Type B pancreatic cell (in vitro differentiated cells): ENCODE measurements at regions not wholly inside any gene's neighbourhood (a gene's known extent, or its start where the extent isn't known, plus 50 kb on each side); places are given as distances from the start of the nearest gene placed in this dataset.

Experiments used
- DNase-seq: peaks from one replicate; pipeline ENCODE4 v3.0.0; 2021; ENCODE audit warnings: mixed read lengths; ENCODE audit not compliant: unreplicated experiment; ENCODE audit errors: extremely low spot score
- H3K27ac Mint-ChIP-seq: 2 replicates; pipeline ENCODE4 v1.8.0; 2021; ENCODE audit warnings: mild to moderate bottlenecking, mixed read lengths
- H3K27me3 Mint-ChIP-seq: 2 replicates; pipeline ENCODE4 v1.8.0; 2021; ENCODE audit warnings: mixed read lengths
- H3K36me3 Mint-ChIP-seq: 2 replicates; pipeline ENCODE4 v1.8.0; 2021; ENCODE audit warnings: mixed read lengths
- H3K4me1 Mint-ChIP-seq: one replicate; pipeline ENCODE4 v1.8.0; 2021; ENCODE audit warnings: mixed read lengths; ENCODE audit not compliant: unreplicated experiment
- H3K4me3 Mint-ChIP-seq: 2 replicates; pipeline ENCODE4 v1.8.0; 2021; ENCODE audit warnings: mild to moderate bottlenecking, mixed read lengths
- H3K9me3 Mint-ChIP-seq: 2 replicates; pipeline ENCODE4 v1.8.0; 2021; ENCODE audit warnings: mixed read lengths
- CTCF ChIP-seq: fragments of 200-600 bp; sonication (generic); conservative IDR thresholded peaks from 2 replicates; pipeline ENCODE4 v1.5.0; 2021; ENCODE audit warnings: antibody characterized with exemption, mild to moderate bottlenecking

GRCh38 chr4:122514671-122515070 lies 58.1 kb upstream of the IL2 start:
- H3K36me3 Mint-ChIP-seq, result no peaks in the 10 kb centered on the region
- H3K9me3 Mint-ChIP-seq, result no peaks in the 10 kb centered on the region
- H3K4me3 Mint-ChIP-seq, result no peak overlapping the region
- DNase-seq, result no peak
- no peak for TF ChIP-seq CTCF
- H3K4me1 Mint-ChIP-seq, result no peaks in the 10 kb centered on the region
- no peak overlapping the region for H3K27ac Mint-ChIP-seq
- peaks cover 8% of the 10 kb centered on the region for H3K27me3 Mint-ChIP-seq

- no peaks in the 10 kb centered on the region for H3K9me3 Mint-ChIP-seq
- DNase-seq, result no peak
- TF ChIP-seq CTCF, result no peak
- no peaks in the 10 kb centered on the region for H3K4me1 Mint-ChIP-seq
- H3K27me3 Mint-ChIP-seq, result peaks cover 3% of the 10 kb centered on the region
- no peaks in the 10 kb centered on the region for H3K36me3 Mint-ChIP-seq
- no peak overlapping the region for H3K4me3 Mint-ChIP-seq
- H3K27ac Mint-ChIP-seq, result no peak overlapping the region
Measured at GRCh38 chr4:122512430-122512829, 55.9 kb upstream of the IL2 start.

- Mint-ChIP-seq H3K4me1 (no peaks in the 10 kb centered on the region), H3K27ac (no peak overlapping the region)
Measured at GRCh38 chr4:122508083-122508482, 51.6 kb upstream of the IL2 start.

More at GRCh38 chr4:122508083-122508482, 51.6 kb upstream of the IL2 start:
- Mint-ChIP-seq H3K27me3 (no peaks in the 10 kb centered on the region), H3K36me3 (no peaks in the 10 kb centered on the region), H3K9me3 (no peaks in the 10 kb centered on the region), H3K4me3 (no peak overlapping the region)
- TF ChIP-seq CTCF, result no peak
- DNase-seq, result no peak
